ENCODE measurements at regions not wholly inside any gene's neighbourhood (a gene's known extent, or its start where the extent isn't known, plus 50 kb on each side); places are given as distances from the start of the nearest gene placed in this dataset.

DNA sequence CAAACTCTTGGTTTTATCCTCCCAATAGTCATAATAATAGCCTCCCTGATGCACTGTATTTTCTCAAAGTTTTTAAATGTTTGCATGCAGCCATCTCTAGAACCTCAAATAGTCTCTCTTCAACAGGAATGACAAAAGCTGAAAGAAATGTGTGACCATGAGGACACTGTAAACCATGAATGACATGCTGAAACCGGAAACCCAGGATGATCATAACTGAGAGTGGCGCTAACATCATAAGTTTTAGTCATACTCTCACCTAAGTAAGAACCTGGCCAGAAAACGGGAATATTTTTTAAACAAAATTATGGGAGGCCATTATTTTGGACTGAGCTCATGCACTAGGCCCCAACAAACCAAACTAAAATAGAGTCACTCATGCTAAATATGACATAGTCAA, 278.4 kb upstream of the STXBP5 start:
- no peaks in the 10 kb centered on the region for H3K27me3 ChIP-seq (ENCODE audit: control insufficient read depth, insufficient read depth, low read length)
- H3K4me1 ChIP-seq (ENCODE audit: control insufficient read depth in 2 of 3, insufficient read depth in 2 of 3, low read depth in 1 of 3, low read length in 3 of 3), result no peaks in the 10 kb centered on the region
- no peak overlapping the region for H3K9ac ChIP-seq (ENCODE audit: low read length in 3 of 3)
- no peak overlapping the region for H3K27ac ChIP-seq (ENCODE audit: low read depth in 2 of 2, low read length in 2 of 2)
- DNase-seq (no peak), FAIRE-seq (no peak)
- intact Hi-C loops (cut with DNase I), result no loop called here
- TF ChIP-seq, protein P1, sequence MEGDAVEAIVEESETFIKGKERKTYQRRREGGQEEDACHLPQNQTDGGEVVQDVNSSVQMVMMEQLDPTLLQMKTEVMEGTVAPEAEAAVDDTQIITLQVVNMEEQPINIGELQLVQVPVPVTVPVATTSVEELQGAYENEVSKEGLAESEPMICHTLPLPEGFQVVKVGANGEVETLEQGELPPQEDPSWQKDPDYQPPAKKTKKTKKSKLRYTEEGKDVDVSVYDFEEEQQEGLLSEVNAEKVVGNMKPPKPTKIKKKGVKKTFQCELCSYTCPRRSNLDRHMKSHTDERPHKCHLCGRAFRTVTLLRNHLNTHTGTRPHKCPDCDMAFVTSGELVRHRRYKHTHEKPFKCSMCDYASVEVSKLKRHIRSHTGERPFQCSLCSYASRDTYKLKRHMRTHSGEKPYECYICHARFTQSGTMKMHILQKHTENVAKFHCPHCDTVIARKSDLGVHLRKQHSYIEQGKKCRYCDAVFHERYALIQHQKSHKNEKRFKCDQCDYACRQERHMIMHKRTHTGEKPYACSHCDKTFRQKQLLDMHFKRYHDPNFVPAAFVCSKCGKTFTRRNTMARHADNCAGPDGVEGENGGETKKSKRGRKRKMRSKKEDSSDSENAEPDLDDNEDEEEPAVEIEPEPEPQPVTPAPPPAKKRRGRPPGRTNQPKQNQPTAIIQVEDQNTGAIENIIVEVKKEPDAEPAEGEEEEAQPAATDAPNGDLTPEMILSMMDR (IDR thresholded peaks at IDR 0.05; ENCODE audit: borderline replicate concordance, extremely low read depth, insufficient read depth), result no peak
- H3K36me3 ChIP-seq (ENCODE audit: control insufficient read depth in 2 of 3, insufficient read depth in 3 of 3, low read length in 3 of 3), result no peaks in the 10 kb centered on the region
- no peaks in the 10 kb centered on the region for H3K9me3 ChIP-seq (ENCODE audit: control insufficient read depth in 2 of 3, insufficient read depth in 1 of 3, low read length in 3 of 3)
- no peak overlapping the region for H3K4me3 ChIP-seq (ENCODE audit: low read length in 3 of 3)

DNA sequence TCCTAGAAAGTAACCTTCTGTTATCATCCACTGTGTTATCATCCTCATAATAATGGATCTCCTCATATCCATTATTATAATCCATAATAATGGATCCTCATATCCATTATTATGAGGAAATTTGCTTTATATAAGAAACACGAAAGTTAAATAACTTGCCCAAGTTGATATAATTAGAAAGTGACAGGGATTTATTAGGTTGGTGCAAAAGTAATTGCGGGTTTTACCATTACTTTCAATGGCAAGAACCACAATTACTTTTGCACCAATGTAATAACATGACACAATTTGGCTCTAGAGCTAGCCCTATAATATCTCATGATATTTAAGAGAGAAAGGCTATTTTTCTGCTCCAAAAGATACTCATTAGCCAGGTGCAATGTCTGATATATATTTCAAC, 275.7 kb upstream of the STXBP5 start:
- Histone ChIP-seq H3K4me3 (ENCODE audit: low read length in 3 of 3) (no peak overlapping the region), H3K36me3 (ENCODE audit: control insufficient read depth in 2 of 3, insufficient read depth in 3 of 3, low read length in 3 of 3) (no peaks in the 10 kb centered on the region), H3K9me3 (ENCODE audit: control insufficient read depth in 2 of 3, insufficient read depth in 1 of 3, low read length in 3 of 3) (no peaks in the 10 kb centered on the region), H3K27ac (ENCODE audit: low read depth in 2 of 2, low read length in 2 of 2) (no peak overlapping the region), H3K4me1 (ENCODE audit: control insufficient read depth in 2 of 3, insufficient read depth in 2 of 3, low read depth in 1 of 3, low read length in 3 of 3) (no peaks in the 10 kb centered on the region), H3K27me3 (ENCODE audit: control insufficient read depth, insufficient read depth, low read length) (no peaks in the 10 kb centered on the region), H3K9ac (ENCODE audit: low read length in 3 of 3) (no peak overlapping the region)
- intact Hi-C loops (cut with DNase I), result no loop called here
- FAIRE-seq (no peak), DNase-seq (no peak)
- TF ChIP-seq, protein P1 (IDR thresholded peaks at IDR 0.05; ENCODE audit: borderline replicate concordance, extremely low read depth, insufficient read depth), result no peak

DNA sequence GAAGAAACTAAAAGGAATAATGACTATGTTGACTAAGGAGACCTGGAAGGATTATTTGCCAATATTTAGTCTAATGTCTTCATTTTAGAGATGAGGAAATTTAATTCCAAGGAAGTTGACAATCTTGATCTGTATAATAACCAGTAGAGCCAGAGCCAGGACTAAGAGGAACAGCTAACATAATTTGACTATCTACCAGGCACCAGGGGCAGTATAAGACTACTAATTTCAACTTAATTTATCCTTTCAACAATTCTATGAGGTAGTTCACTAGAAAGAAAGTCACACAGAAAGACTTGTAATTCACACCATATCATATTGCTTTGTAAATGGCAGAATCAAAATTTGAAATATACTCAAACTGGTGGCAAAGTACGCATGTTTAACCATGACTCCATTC, 273.0 kb upstream of the STXBP5 start:
- H3K4me1 ChIP-seq (ENCODE audit: control insufficient read depth in 2 of 3, insufficient read depth in 2 of 3, low read depth in 1 of 3, low read length in 3 of 3), result no peaks in the 10 kb centered on the region
- H3K36me3 ChIP-seq (ENCODE audit: control insufficient read depth in 2 of 3, insufficient read depth in 3 of 3, low read length in 3 of 3), result no peaks in the 10 kb centered on the region
- no peak overlapping the region for H3K4me3 ChIP-seq (ENCODE audit: low read length in 3 of 3)
- DNase-seq (no peak), FAIRE-seq (no peak)
- TF ChIP-seq, protein P1 (IDR thresholded peaks at IDR 0.05; ENCODE audit: borderline replicate concordance, extremely low read depth, insufficient read depth), result no peak
- H3K9ac ChIP-seq (ENCODE audit: low read length in 3 of 3), result no peak overlapping the region
- intact Hi-C loops (cut with DNase I), result no loop called here
- H3K27ac ChIP-seq (ENCODE audit: low read depth in 2 of 2, low read length in 2 of 2), result no peak overlapping the region
- H3K27me3 ChIP-seq (ENCODE audit: control insufficient read depth, insufficient read depth, low read length), result no peaks in the 10 kb centered on the region
- H3K9me3 ChIP-seq (ENCODE audit: control insufficient read depth in 2 of 3, insufficient read depth in 1 of 3, low read length in 3 of 3), result no peaks in the 10 kb centered on the region

DNA sequence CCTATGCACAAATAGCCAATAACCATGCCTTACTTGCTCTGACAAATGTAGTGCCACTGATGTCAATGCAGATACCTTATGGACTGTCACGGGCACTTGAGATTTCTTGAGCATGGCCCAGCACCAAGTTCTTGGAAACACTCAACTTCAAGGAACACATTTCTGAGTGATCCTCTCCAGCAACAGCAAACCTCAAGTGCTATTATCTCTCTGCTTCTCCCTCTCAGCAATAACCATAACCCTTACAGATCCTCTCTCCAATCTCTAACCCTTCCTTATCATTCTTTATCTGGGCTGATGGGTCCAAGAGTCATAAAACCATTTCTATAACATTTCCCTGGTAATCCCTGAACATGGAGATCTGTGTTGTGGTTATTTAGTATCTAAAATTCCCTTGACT, 266.9 kb upstream of the STXBP5 start:
- TF ChIP-seq, protein P1 (IDR thresholded peaks at IDR 0.05; ENCODE audit: borderline replicate concordance, extremely low read depth, insufficient read depth), result no peak

More for the DNA sequence above, 266.9 kb upstream of the STXBP5 start:
- Histone ChIP-seq H3K27me3 (ENCODE audit: control insufficient read depth, insufficient read depth, low read length) (no peaks in the 10 kb centered on the region), H3K9me3 (ENCODE audit: control insufficient read depth in 2 of 3, insufficient read depth in 1 of 3, low read length in 3 of 3) (no peaks in the 10 kb centered on the region), H3K27ac (ENCODE audit: low read depth in 2 of 2, low read length in 2 of 2) (no peak overlapping the region), H3K36me3 (ENCODE audit: control insufficient read depth in 2 of 3, insufficient read depth in 3 of 3, low read length in 3 of 3) (no peaks in the 10 kb centered on the region), H3K4me1 (ENCODE audit: control insufficient read depth in 2 of 3, insufficient read depth in 2 of 3, low read depth in 1 of 3, low read length in 3 of 3) (no peaks in the 10 kb centered on the region), H3K4me3 (ENCODE audit: low read length in 3 of 3) (no peak overlapping the region), H3K9ac (ENCODE audit: low read length in 3 of 3) (no peak overlapping the region)
- DNase-seq (no peak), FAIRE-seq (no peak)
- intact Hi-C loops (cut with DNase I), result no loop called here
